Glutamatergic neuron (in vitro differentiated cells): ENCODE measurements at regions not wholly inside any gene's neighbourhood (a gene's known extent, or its start where the extent isn't known, plus 50 kb on each side); places are given as distances from the start of the nearest gene placed in this dataset.
"Not testable (repeated sequence)": the region's sequence is repeated elsewhere in the genome, so short reads cannot be mapped to it uniquely, and the experiment has no call there.

Source experiments
- DNase-seq: peaks from one replicate; pipeline ENCODE4 v3.0.0; 2022
- H3K27ac Mint-ChIP-seq: one replicate; pipeline ENCODE4 v1.8.0; 2020; ENCODE audit warnings: mild to moderate bottlenecking, mixed read lengths, inconsistent platforms; ENCODE audit not compliant: unreplicated experiment
- H3K27me3 Mint-ChIP-seq: one replicate; pipeline ENCODE4 v1.8.0; 2020; ENCODE audit warnings: mild to moderate bottlenecking, moderate library complexity, mixed read lengths, inconsistent platforms; ENCODE audit not compliant: unreplicated experiment
- H3K36me3 Mint-ChIP-seq: one replicate; pipeline ENCODE4 v1.8.0; 2020; ENCODE audit warnings: mild to moderate bottlenecking, mixed read lengths, inconsistent platforms; ENCODE audit not compliant: unreplicated experiment
- H3K4me1 Mint-ChIP-seq: one replicate; pipeline ENCODE4 v1.8.0; 2020; ENCODE audit warnings: mild to moderate bottlenecking, low read depth, mixed read lengths, inconsistent platforms; ENCODE audit not compliant: unreplicated experiment
- H3K4me3 Mint-ChIP-seq: one replicate; pipeline ENCODE4 v1.8.0; 2020; ENCODE audit warnings: mild to moderate bottlenecking, mixed read lengths, inconsistent platforms; ENCODE audit not compliant: unreplicated experiment
- H3K9me3 Mint-ChIP-seq: one replicate; pipeline ENCODE4 v1.8.0; 2020; ENCODE audit warnings: mild to moderate bottlenecking, moderate library complexity, mixed read lengths, inconsistent platforms; ENCODE audit not compliant: unreplicated experiment
- CTCF ChIP-seq: fragments of 200-600 bp; sonication (generic); IDR thresholded peaks from one replicate; pipeline ENCODE4 v1.5.0; 2021; ENCODE audit not compliant: partially characterized antibody, unreplicated experiment

- no peaks in the 10 kb centered on the region for H3K4me1 Mint-ChIP-seq
- H3K36me3 Mint-ChIP-seq: peaks cover 17% of the 10 kb centered on the region
- no peak for TF ChIP-seq CTCF
- no peak overlapping the region for H3K4me3 Mint-ChIP-seq
- DNase-seq: no peak
- no peak overlapping the region for H3K27ac Mint-ChIP-seq
- H3K9me3 Mint-ChIP-seq: peaks cover 24% of the 10 kb centered on the region
- H3K27me3 Mint-ChIP-seq: peaks cover 6% of the 10 kb centered on the region
Observed at GRCh38 chr15:19899021-19899824, 642.4 kb downstream of the GOLGA6L6 start.

- H3K27ac Mint-ChIP-seq, H3K27me3 Mint-ChIP-seq, H3K36me3 Mint-ChIP-seq, H3K4me1 Mint-ChIP-seq, DNase-seq, H3K4me3 Mint-ChIP-seq: not testable (repeated sequence)
- peaks cover 16% of the 10 kb centered on the region for H3K9me3 Mint-ChIP-seq
Observed at GRCh38 chr15:19888811-19889210, 652.8 kb downstream of the GOLGA6L6 start.

- H3K36me3 Mint-ChIP-seq, H3K9me3 Mint-ChIP-seq, H3K27ac Mint-ChIP-seq, DNase-seq, H3K27me3 Mint-ChIP-seq, H3K4me1 Mint-ChIP-seq, H3K4me3 Mint-ChIP-seq: not testable (repeated sequence)
Observed at GRCh38 chr15:19844061-19844460, 697.5 kb downstream of the GOLGA6L6 start.
